AG09309 (cell line): ENCODE measurements at regions not wholly inside any gene's neighbourhood (a gene's known extent, or its start where the extent isn't known, plus 50 kb on each side); places are given as distances from the start of the nearest gene placed in this dataset.

Experiments
- DNase-seq: peaks from one replicate; pipeline ENCODE4 v3.0.0-alpha.2; 2010; ENCODE audit warnings: low read depth
- H3K4me3 ChIP-seq: 2 replicates; pipeline ENCODE4 v1.5.1; 2011; ENCODE audit warnings: mild to moderate bottlenecking, low read depth, low read length, moderate library complexity; ENCODE audit not compliant: control insufficient read depth
- TF ChIP-seq, protein P1 (sequence below): IDR thresholded peaks from 2 replicates; pipeline ENCODE4 v1.5.1; 2011; ENCODE audit warnings: mild to moderate bottlenecking, low read depth, low read length, inconsistent platforms; ENCODE audit not compliant: insufficient read depth, control insufficient read depth; ENCODE audit errors: missing control alignments

DNA sequence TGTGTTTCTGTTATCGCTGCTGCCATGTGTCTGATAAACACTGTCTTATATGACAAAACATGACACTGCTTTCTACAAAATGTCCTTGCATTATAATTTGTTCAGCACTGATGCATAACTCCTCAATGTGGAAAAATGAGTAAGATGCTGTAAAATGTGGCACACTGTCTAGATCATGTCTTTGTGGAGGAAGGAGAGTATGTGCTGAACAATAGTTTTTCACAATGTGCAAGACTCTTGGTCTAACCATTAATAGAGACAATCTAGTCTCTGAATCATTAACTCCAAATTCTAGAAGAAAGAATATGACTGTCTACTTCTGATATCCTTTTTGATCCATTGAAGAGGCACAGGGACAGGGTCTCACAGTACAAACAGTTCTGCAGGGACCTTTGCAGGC is 127.9 kb upstream of the RARB start:
- no peak overlapping the region for H3K4me3 ChIP-seq
- DNase-seq = no peak
- TF ChIP-seq, protein P1, sequence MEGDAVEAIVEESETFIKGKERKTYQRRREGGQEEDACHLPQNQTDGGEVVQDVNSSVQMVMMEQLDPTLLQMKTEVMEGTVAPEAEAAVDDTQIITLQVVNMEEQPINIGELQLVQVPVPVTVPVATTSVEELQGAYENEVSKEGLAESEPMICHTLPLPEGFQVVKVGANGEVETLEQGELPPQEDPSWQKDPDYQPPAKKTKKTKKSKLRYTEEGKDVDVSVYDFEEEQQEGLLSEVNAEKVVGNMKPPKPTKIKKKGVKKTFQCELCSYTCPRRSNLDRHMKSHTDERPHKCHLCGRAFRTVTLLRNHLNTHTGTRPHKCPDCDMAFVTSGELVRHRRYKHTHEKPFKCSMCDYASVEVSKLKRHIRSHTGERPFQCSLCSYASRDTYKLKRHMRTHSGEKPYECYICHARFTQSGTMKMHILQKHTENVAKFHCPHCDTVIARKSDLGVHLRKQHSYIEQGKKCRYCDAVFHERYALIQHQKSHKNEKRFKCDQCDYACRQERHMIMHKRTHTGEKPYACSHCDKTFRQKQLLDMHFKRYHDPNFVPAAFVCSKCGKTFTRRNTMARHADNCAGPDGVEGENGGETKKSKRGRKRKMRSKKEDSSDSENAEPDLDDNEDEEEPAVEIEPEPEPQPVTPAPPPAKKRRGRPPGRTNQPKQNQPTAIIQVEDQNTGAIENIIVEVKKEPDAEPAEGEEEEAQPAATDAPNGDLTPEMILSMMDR = no peak

DNA sequence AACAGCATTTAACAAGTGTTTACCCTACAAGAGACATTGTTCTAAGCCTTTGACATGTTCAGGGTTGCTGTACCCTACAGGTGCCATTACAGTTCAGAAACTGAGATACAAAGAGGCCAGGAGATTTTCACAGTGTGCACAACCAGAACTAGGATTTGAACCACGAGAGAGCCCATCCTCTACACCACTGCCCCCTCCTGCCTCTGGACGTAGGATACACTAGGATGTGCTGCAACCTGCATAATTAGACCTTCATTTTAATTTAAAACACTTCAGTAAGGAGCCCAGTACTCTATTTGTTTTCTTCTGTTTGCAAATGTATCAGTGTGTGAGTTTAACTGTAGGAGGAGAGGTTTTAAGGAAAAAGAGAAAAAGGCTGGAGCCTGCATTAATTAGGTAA is 123.1 kb upstream of the RARB start:
- no peak for DNase-seq
- TF ChIP-seq, protein P1 = no peak
- no peak overlapping the region for H3K4me3 ChIP-seq

DNA sequence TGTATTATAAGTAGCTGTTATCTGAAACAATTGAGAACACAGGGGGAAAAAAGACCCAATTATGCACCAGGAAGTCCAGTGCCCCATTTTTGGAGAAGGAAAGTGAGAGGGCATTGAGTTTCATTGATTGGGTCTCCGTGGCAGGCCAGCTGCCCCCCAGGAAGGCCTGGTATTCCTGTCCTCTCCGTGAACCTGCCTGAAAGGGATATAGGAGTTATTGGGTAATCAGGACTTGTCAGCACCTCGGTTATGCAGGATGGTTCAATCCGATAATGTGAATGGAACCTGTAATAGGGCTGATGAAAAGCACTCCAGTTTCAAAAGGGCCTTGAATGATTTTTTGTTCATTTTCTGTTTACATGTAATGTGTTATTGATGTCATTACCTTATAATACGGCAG is 122.0 kb upstream of the RARB start:
- TF ChIP-seq, protein P1 = no peak
- H3K4me3 ChIP-seq = no peak overlapping the region
- DNase-seq = no peak

DNA sequence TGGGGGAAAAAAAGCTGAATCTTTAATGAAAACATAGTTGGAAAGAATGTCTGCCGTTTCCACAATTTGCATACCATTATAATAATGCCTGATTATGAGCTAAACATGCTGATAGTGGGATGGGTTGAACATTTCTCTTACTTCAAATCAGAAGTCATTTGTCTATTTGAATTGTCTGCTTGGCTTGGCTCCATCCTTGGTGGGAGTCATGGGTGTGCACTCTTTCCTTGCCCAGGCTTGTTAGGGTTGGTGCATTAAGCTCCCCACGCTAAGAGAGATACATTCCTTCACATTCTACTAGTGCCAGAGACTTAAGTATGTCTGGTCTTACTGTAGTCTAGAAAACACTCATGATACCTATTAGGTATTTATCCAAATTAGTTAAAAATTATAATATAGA is 121.4 kb upstream of the RARB start:
- no peak for DNase-seq
- H3K4me3 ChIP-seq = no peak overlapping the region
- TF ChIP-seq, protein P1 = no peak

DNA sequence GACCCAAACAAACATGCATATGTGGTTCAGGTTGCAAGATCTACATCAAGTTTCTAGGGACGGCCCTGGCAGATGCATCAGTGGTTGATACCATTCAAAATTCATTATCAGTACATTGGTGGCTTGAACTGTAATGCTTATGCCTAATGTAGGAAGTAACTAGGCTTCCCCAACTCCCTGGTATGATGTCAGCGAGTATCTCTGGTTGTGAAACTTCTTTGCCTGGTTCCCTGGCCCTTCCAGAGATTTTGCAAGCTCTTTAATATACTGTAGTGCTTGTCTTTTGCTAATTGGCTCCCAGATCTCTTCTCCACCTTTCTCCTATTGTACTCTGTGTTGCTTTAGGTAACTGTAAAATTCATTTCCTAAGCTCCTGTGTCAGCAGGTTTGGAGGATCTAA is 114.8 kb upstream of the RARB start:
- DNase-seq = no peak
- no peak overlapping the region for H3K4me3 ChIP-seq
- TF ChIP-seq, protein P1 = no peak

DNA sequence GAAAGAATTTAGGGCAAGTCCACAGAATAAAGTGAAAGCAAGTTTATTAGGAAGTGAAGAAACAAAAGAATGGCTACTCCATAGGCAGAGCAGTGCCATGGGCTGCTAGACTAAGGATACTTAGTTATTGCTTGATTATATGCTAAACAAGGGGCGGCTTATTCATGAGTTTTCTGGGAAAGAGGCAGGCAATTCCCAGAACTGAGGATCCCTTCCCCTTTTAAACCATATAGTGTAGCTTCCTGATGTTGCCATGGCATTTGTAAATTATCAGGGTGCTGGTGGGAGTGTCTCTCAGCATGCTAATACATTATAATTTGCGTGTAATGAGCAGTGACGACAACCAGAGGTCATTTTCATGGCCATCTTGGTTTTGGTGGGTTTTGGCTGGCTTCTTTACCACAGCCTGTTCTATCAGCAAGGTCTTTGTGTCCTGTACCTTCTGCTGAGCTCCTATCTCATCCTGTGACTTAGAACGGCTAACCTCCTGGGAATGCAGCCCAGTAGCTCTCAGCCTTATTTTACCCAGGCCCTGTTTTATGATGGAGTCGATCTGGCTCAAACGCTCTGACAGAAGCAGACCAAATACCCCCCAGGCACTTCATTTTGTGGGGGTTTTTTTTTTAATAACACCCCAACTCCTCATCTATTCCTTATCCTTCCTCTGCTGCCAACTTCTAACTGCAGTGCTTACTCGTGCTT is 103.0 kb upstream of the RARB start:
- TF ChIP-seq, protein P1 = no peak
- no peak overlapping the region for H3K4me3 ChIP-seq
- DNase-seq = no peak

DNA sequence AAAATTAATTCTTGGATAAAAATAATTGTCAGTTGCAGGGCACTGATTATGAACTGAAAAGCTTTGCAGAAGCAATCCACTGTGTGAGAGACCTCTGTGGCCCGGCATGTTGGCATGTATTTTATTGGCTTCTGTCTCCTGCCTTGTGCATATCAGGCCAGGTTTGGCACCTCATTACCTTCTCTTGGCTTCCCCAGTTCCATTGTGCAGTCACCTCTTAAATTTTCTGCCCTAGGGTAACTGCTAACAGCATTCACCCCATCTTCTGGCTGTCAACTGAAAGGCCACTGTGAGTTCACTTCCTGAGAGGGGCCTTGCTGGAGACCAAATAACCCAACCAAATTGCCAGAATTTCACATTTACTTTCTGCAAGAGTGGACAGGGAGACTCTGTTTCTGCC is 92.7 kb upstream of the RARB start:
- no peak overlapping the region for H3K4me3 ChIP-seq
- TF ChIP-seq, protein P1 = no peak
- no peak for DNase-seq
